ENCODE measurements at regions not wholly inside any gene's neighbourhood (a gene's known extent, or its start where the extent isn't known, plus 50 kb on each side); places are given as distances from the start of the nearest gene placed in this dataset.

DNA sequence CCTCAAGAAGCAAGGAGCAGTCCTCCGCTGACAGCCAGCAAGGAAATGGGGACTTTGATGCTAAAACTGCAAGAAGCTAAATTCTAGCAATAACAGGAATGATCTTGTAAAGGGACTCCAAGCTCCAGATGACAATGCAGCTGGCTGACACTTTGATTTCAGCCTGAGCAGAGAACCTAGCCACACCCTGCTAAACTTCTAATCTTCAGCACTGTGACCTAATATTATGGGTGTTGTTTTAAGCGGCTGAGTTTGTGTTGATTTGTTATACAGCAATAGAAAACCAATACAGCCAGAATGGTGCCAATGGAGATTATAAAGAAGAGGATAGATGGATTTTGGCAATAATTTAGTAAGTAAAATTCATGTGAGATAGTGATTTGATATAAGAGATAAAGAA is 196.7 kb upstream of the SPHKAP start:
- in situ Hi-C loops (cut with HindIII; ENCODE audit: low pct_unique_long_range_greater_than_20kb, low sequenced_read_pairs), result no loop called here
- intact Hi-C loops (cut with micrococcal nuclease; ENCODE audit: unreplicated experiment), result no loop called here
- ChIA-PET POLR2A (no interaction called here), CTCF (no interaction called here)
- ATAC-seq (no peak), DNase-seq (ENCODE audit: low read depth, low spot score) (no peak)
- Histone ChIP-seq H3K27me3 (ENCODE audit: control insufficient read depth, insufficient read depth, low read length) (no peaks in the 10 kb centered on the region), H3K27ac (ENCODE audit: low read length) (no peak overlapping the region), H3K4me1 (ENCODE audit: control insufficient read depth, insufficient read depth, low read length) (no peaks in the 10 kb centered on the region), H3K9me3 (ENCODE audit: control insufficient read depth, insufficient read depth, low read depth, low read length) (no peaks in the 10 kb centered on the region), H3K4me3 (ENCODE audit: low read depth in 2 of 2, low read length in 2 of 2) (no peak overlapping the region), H3K36me3 (ENCODE audit: control insufficient read depth, insufficient read depth, low read length) (no peaks in the 10 kb centered on the region)
- no TSS peak for BruUV-seq (replicated peaks)
- TF ChIP-seq SIN3A (IDR thresholded peaks at IDR 0.05; ENCODE audit: borderline replicate concordance, insufficient read depth, low read depth, low read length) (no peak), TCF7L2 (IDR thresholded peaks at IDR 0.05; ENCODE audit: low read depth, low read length) (no peak), POLR2AphosphoS5 (IDR thresholded peaks at IDR 0.05; ENCODE audit: low read depth, low read length) (no peak)
- TF ChIP-seq, protein P1, sequence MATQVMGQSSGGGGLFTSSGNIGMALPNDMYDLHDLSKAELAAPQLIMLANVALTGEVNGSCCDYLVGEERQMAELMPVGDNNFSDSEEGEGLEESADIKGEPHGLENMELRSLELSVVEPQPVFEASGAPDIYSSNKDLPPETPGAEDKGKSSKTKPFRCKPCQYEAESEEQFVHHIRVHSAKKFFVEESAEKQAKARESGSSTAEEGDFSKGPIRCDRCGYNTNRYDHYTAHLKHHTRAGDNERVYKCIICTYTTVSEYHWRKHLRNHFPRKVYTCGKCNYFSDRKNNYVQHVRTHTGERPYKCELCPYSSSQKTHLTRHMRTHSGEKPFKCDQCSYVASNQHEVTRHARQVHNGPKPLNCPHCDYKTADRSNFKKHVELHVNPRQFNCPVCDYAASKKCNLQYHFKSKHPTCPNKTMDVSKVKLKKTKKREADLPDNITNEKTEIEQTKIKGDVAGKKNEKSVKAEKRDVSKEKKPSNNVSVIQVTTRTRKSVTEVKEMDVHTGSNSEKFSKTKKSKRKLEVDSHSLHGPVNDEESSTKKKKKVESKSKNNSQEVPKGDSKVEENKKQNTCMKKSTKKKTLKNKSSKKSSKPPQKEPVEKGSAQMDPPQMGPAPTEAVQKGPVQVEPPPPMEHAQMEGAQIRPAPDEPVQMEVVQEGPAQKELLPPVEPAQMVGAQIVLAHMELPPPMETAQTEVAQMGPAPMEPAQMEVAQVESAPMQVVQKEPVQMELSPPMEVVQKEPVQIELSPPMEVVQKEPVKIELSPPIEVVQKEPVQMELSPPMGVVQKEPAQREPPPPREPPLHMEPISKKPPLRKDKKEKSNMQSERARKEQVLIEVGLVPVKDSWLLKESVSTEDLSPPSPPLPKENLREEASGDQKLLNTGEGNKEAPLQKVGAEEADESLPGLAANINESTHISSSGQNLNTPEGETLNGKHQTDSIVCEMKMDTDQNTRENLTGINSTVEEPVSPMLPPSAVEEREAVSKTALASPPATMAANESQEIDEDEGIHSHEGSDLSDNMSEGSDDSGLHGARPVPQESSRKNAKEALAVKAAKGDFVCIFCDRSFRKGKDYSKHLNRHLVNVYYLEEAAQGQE (IDR thresholded peaks at IDR 0.05; ENCODE audit: insufficient read depth in 1 of 2, low read depth in 2 of 2, low read length in 1 of 2), result no peak
- TF ChIP-seq, protein P2, sequence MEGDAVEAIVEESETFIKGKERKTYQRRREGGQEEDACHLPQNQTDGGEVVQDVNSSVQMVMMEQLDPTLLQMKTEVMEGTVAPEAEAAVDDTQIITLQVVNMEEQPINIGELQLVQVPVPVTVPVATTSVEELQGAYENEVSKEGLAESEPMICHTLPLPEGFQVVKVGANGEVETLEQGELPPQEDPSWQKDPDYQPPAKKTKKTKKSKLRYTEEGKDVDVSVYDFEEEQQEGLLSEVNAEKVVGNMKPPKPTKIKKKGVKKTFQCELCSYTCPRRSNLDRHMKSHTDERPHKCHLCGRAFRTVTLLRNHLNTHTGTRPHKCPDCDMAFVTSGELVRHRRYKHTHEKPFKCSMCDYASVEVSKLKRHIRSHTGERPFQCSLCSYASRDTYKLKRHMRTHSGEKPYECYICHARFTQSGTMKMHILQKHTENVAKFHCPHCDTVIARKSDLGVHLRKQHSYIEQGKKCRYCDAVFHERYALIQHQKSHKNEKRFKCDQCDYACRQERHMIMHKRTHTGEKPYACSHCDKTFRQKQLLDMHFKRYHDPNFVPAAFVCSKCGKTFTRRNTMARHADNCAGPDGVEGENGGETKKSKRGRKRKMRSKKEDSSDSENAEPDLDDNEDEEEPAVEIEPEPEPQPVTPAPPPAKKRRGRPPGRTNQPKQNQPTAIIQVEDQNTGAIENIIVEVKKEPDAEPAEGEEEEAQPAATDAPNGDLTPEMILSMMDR (IDR thresholded peaks at IDR 0.05), result no peak

DNA sequence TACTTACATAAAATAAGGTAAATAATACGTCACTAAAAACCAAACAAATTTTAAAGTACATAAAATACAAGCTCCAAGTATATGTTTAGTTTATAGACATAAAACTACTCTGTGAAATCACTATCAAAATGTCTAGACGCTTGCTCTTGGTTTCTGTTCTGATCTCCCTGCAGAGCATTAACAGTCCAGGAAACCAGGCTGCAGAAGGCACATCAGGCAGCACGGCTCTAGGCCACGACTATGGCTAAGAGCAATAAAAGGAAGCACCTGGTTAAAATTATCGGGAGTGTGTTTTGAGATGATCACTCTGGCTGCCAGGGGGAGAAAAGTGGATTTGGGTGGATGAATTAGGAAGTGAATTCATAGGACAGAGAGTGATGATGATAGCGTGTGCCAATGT is 196.0 kb upstream of the SPHKAP start:
- no TSS peak for BruUV-seq (replicated peaks)
- H3K9me3 ChIP-seq (ENCODE audit: control insufficient read depth, insufficient read depth, low read depth, low read length), result no peaks in the 10 kb centered on the region
- H3K4me1 ChIP-seq (ENCODE audit: control insufficient read depth, insufficient read depth, low read length), result no peaks in the 10 kb centered on the region
- in situ Hi-C loops (cut with HindIII; ENCODE audit: low pct_unique_long_range_greater_than_20kb, low sequenced_read_pairs), result no loop called here
- TF ChIP-seq TCF7L2 (IDR thresholded peaks at IDR 0.05; ENCODE audit: low read depth, low read length) (no peak), SIN3A (IDR thresholded peaks at IDR 0.05; ENCODE audit: borderline replicate concordance, insufficient read depth, low read depth, low read length) (no peak), POLR2AphosphoS5 (IDR thresholded peaks at IDR 0.05; ENCODE audit: low read depth, low read length) (no peak)
- TF ChIP-seq, protein P2 (IDR thresholded peaks at IDR 0.05), result no peak
- TF ChIP-seq, protein P1 (IDR thresholded peaks at IDR 0.05; ENCODE audit: insufficient read depth in 1 of 2, low read depth in 2 of 2, low read length in 1 of 2), result no peak
- H3K27me3 ChIP-seq (ENCODE audit: control insufficient read depth, insufficient read depth, low read length), result no peaks in the 10 kb centered on the region
- intact Hi-C loops (cut with micrococcal nuclease; ENCODE audit: unreplicated experiment), result no loop called here
- H3K36me3 ChIP-seq (ENCODE audit: control insufficient read depth, insufficient read depth, low read length), result no peaks in the 10 kb centered on the region
- ChIA-PET CTCF (no interaction called here), POLR2A (no interaction called here)
- DNase-seq (ENCODE audit: low read depth, low spot score) (no peak), ATAC-seq (no peak)
- H3K27ac ChIP-seq (ENCODE audit: low read length), result no peak overlapping the region
- no peak overlapping the region for H3K4me3 ChIP-seq (ENCODE audit: low read depth in 2 of 2, low read length in 2 of 2)

All from Panc1 (cell line).